ENCODE measurements at regions not wholly inside any gene's neighbourhood (a gene's known extent, or its start where the extent isn't known, plus 50 kb on each side); places are given as distances from the start of the nearest gene placed in this dataset.

DNA sequence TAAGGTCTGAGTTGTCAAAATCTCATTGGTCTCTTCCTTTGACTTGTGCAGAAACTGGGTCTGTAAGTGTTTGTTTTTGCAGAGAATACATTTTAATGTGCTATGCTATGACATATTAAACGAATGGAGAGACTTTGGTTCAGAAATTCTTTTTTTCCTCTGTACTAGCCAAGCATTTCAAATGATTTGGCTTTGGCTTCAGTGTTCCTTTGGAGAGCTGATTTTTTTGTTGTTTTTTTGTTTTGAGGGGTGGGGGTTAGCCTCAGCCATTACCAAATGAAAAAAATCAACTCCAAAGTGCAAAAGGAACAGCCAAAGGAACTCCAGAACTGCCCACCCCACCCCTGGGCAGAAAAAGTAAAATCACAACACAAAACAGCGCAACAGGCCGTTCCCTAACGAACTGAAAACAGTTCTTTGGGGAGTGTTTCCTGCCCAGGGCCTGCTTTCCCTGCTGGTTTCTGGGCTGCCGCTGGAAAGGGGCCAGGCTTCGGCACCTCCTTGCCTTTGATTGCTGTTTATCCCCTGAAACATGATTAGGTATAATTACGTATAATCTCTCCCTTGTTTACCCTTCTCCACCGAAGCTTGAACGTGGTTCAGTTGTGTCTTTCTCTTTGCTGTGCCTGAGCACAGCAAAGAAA is 57.6 kb upstream of the NEO1 start:
- Mint-ChIP-seq H3K27me3 (ENCODE audit: low read depth) (no peaks in the 10 kb centered on the region), H3K4me3 (no peak overlapping the region), H3K9me3 (no peaks in the 10 kb centered on the region), H3K4me1 (no peaks in the 10 kb centered on the region), H3K36me3 (no peaks in the 10 kb centered on the region), H3K27ac (no peak overlapping the region)
- no peak for DNase-seq (ENCODE audit: low spot score)
- ChIA-PET CTCF (no interaction called here), POLR2A (no interaction called here)
- TF ChIP-seq, protein P1, sequence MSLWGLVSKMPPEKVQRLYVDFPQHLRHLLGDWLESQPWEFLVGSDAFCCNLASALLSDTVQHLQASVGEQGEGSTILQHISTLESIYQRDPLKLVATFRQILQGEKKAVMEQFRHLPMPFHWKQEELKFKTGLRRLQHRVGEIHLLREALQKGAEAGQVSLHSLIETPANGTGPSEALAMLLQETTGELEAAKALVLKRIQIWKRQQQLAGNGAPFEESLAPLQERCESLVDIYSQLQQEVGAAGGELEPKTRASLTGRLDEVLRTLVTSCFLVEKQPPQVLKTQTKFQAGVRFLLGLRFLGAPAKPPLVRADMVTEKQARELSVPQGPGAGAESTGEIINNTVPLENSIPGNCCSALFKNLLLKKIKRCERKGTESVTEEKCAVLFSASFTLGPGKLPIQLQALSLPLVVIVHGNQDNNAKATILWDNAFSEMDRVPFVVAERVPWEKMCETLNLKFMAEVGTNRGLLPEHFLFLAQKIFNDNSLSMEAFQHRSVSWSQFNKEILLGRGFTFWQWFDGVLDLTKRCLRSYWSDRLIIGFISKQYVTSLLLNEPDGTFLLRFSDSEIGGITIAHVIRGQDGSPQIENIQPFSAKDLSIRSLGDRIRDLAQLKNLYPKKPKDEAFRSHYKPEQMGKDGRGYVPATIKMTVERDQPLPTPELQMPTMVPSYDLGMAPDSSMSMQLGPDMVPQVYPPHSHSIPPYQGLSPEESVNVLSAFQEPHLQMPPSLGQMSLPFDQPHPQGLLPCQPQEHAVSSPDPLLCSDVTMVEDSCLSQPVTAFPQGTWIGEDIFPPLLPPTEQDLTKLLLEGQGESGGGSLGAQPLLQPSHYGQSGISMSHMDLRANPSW (CRISPR knock-in tag; conservative IDR thresholded peaks at IDR 0.05; ENCODE audit: low read depth) = no peak
- TF ChIP-seq MLX (CRISPR knock-in tag; IDR thresholded peaks at IDR 0.05) (no peak), NR1H2 (CRISPR knock-in tag; IDR thresholded peaks at IDR 0.05) (no peak), GTF2I (CRISPR knock-in tag; conservative IDR thresholded peaks at IDR 0.05) (no peak), ZSCAN18 (CRISPR knock-in tag; IDR thresholded peaks at IDR 0.05) (no peak), IRF2 (CRISPR knock-in tag; IDR thresholded peaks at IDR 0.05; ENCODE audit: borderline replicate concordance, low read depth) (no peak), RELA (CRISPR knock-in tag; IDR thresholded peaks at IDR 0.05; ENCODE audit: borderline replicate concordance) (no peak), NR2C2 (CRISPR knock-in tag; IDR thresholded peaks at IDR 0.05) (no peak), GRHL2 (CRISPR knock-in tag; IDR thresholded peaks at IDR 0.05; ENCODE audit: insufficient replicate concordance, severe bottlenecking) (no peak), PRRX2 (CRISPR knock-in tag; IDR thresholded peaks at IDR 0.05) (no peak), ZNF219 (CRISPR knock-in tag; IDR thresholded peaks at IDR 0.05; ENCODE audit: borderline replicate concordance) (no peak)
- TF ChIP-seq, protein P2, sequence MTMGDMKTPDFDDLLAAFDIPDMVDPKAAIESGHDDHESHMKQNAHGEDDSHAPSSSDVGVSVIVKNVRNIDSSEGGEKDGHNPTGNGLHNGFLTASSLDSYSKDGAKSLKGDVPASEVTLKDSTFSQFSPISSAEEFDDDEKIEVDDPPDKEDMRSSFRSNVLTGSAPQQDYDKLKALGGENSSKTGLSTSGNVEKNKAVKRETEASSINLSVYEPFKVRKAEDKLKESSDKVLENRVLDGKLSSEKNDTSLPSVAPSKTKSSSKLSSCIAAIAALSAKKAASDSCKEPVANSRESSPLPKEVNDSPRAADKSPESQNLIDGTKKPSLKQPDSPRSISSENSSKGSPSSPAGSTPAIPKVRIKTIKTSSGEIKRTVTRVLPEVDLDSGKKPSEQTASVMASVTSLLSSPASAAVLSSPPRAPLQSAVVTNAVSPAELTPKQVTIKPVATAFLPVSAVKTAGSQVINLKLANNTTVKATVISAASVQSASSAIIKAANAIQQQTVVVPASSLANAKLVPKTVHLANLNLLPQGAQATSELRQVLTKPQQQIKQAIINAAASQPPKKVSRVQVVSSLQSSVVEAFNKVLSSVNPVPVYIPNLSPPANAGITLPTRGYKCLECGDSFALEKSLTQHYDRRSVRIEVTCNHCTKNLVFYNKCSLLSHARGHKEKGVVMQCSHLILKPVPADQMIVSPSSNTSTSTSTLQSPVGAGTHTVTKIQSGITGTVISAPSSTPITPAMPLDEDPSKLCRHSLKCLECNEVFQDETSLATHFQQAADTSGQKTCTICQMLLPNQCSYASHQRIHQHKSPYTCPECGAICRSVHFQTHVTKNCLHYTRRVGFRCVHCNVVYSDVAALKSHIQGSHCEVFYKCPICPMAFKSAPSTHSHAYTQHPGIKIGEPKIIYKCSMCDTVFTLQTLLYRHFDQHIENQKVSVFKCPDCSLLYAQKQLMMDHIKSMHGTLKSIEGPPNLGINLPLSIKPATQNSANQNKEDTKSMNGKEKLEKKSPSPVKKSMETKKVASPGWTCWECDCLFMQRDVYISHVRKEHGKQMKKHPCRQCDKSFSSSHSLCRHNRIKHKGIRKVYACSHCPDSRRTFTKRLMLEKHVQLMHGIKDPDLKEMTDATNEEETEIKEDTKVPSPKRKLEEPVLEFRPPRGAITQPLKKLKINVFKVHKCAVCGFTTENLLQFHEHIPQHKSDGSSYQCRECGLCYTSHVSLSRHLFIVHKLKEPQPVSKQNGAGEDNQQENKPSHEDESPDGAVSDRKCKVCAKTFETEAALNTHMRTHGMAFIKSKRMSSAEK (CRISPR knock-in tag; IDR thresholded peaks at IDR 0.05; ENCODE audit: borderline replicate concordance) = no peak
- TF ChIP-seq, protein P3, sequence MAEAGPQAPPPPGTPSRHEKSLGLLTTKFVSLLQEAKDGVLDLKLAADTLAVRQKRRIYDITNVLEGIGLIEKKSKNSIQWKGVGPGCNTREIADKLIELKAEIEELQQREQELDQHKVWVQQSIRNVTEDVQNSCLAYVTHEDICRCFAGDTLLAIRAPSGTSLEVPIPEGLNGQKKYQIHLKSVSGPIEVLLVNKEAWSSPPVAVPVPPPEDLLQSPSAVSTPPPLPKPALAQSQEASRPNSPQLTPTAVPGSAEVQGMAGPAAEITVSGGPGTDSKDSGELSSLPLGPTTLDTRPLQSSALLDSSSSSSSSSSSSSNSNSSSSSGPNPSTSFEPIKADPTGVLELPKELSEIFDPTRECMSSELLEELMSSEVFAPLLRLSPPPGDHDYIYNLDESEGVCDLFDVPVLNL (CRISPR knock-in tag; IDR thresholded peaks at IDR 0.05; ENCODE audit: borderline replicate concordance, low read depth) = no peak
- TF ChIP-seq, protein P4, sequence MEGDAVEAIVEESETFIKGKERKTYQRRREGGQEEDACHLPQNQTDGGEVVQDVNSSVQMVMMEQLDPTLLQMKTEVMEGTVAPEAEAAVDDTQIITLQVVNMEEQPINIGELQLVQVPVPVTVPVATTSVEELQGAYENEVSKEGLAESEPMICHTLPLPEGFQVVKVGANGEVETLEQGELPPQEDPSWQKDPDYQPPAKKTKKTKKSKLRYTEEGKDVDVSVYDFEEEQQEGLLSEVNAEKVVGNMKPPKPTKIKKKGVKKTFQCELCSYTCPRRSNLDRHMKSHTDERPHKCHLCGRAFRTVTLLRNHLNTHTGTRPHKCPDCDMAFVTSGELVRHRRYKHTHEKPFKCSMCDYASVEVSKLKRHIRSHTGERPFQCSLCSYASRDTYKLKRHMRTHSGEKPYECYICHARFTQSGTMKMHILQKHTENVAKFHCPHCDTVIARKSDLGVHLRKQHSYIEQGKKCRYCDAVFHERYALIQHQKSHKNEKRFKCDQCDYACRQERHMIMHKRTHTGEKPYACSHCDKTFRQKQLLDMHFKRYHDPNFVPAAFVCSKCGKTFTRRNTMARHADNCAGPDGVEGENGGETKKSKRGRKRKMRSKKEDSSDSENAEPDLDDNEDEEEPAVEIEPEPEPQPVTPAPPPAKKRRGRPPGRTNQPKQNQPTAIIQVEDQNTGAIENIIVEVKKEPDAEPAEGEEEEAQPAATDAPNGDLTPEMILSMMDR (IDR thresholded peaks at IDR 0.05) = no peak
- TF ChIP-seq, protein P5, sequence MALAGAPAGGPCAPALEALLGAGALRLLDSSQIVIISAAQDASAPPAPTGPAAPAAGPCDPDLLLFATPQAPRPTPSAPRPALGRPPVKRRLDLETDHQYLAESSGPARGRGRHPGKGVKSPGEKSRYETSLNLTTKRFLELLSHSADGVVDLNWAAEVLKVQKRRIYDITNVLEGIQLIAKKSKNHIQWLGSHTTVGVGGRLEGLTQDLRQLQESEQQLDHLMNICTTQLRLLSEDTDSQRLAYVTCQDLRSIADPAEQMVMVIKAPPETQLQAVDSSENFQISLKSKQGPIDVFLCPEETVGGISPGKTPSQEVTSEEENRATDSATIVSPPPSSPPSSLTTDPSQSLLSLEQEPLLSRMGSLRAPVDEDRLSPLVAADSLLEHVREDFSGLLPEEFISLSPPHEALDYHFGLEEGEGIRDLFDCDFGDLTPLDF (CRISPR knock-in tag; IDR thresholded peaks at IDR 0.05) = no peak
- ATAC-seq = no peak
